CD4-positive, alpha-beta memory T cell (primary cell): ENCODE measurements at regions not wholly inside any gene's neighbourhood (a gene's known extent, or its start where the extent isn't known, plus 50 kb on each side); places are given as distances from the start of the nearest gene placed in this dataset.
"Not testable (repeated sequence)": the region's sequence is repeated elsewhere in the genome, so short reads cannot be mapped to it uniquely, and the experiment has no call there.

Experiments used
- CTCF ChIA-PET: fragments of 350-600 bp; sonication (Branson Sonifier 250); formaldehyde crosslinking; loops from one replicate; lab custom pipeline; 2021; ENCODE audit warnings: inconsistent platforms; ENCODE audit not compliant: partially characterized antibody; lab: Charles Lee
- POLR2A ChIA-PET: fragments of 350-600 bp; sonication (Branson Sonifier 250); formaldehyde crosslinking; loops from one replicate; lab custom pipeline; 2021; ENCODE audit not compliant: partially characterized antibody; lab: Charles Lee
- DNase-seq, 5 donors: peaks; one replicate each; pipeline versions ENCODE4 v3.0.0 to v3.0.0-alpha.2; 2020 to 2022; ENCODE audit warnings: mixed read lengths in 1 of 5
- H3K27ac ChIP-seq: one replicate; pipeline ENCODE4 v1.7.0; 2013; ENCODE audit warnings: low read depth, low read length
- H3K27me3 ChIP-seq: 2 replicates; pipeline ENCODE4 v1.7.0; 2013; ENCODE audit warnings: mild to moderate bottlenecking, low read length, moderate library complexity; ENCODE audit not compliant: insufficient read depth
- H3K36me3 ChIP-seq: 2 replicates; pipeline ENCODE4 v1.7.0; 2013; ENCODE audit warnings: mild to moderate bottlenecking, low read length, moderate library complexity; ENCODE audit not compliant: insufficient read depth
- H3K4me1 ChIP-seq: 2 replicates; pipeline ENCODE4 v1.7.0; 2013; ENCODE audit warnings: mild to moderate bottlenecking, low read length, moderate library complexity; ENCODE audit not compliant: insufficient read depth
- H3K4me3 ChIP-seq, 2 donors: one replicate each; pipeline ENCODE4 v1.7.0; 2013; ENCODE audit warnings: low read length in 2 of 2, mild to moderate bottlenecking in 1 of 2
- H3K9me3 ChIP-seq, 2 donors: one replicate each; pipeline ENCODE4 v1.7.0; 2013; ENCODE audit warnings: low read length in 2 of 2, control low read depth in 1 of 2; ENCODE audit not compliant: control insufficient read depth in 1 of 2
- H3K27ac Mint-ChIP-seq, 7 donors: one replicate each; pipeline ENCODE4 v1.8.0; 2020 to 2021; ENCODE audit warnings: mixed read lengths in 7 of 7, mild to moderate bottlenecking in 6 of 7, inconsistent platforms in 3 of 7, moderate library complexity in 3 of 7
- H3K27me3 Mint-ChIP-seq, 2 donors: one replicate each; pipeline ENCODE4 v1.8.0; 2020 to 2021; ENCODE audit warnings: mixed read lengths in 2 of 2
- H3K36me3 Mint-ChIP-seq, 2 donors: one replicate each; pipeline ENCODE4 v1.8.0; 2020 to 2021; ENCODE audit warnings: mixed read lengths in 2 of 2, inconsistent platforms in 1 of 2, mild to moderate bottlenecking in 1 of 2
- H3K4me1 Mint-ChIP-seq, 4 donors: one replicate each; pipeline ENCODE4 v1.8.0; 2020 to 2021; ENCODE audit warnings: mixed read lengths in 4 of 4, mild to moderate bottlenecking in 1 of 4
- H3K4me3 Mint-ChIP-seq, 8 donors: one replicate each; pipeline ENCODE4 v1.8.0; 2020 to 2021; ENCODE audit warnings: mixed read lengths in 8 of 8, mild to moderate bottlenecking in 7 of 8, moderate library complexity in 6 of 8, inconsistent platforms in 3 of 8
- H3K9me3 Mint-ChIP-seq, 8 donors: one replicate each; pipeline ENCODE4 v1.8.0; 2020 to 2021; ENCODE audit warnings: mixed read lengths in 8 of 8, mild to moderate bottlenecking in 5 of 8, inconsistent platforms in 3 of 8, moderate library complexity in 1 of 8
- intact Hi-C: fragments of 100-400 bp; cut with micrococcal nuclease; formaldehyde crosslinking; loops from one replicate; pipeline ENCODE4 v1.15.1; 2023

DNA sequence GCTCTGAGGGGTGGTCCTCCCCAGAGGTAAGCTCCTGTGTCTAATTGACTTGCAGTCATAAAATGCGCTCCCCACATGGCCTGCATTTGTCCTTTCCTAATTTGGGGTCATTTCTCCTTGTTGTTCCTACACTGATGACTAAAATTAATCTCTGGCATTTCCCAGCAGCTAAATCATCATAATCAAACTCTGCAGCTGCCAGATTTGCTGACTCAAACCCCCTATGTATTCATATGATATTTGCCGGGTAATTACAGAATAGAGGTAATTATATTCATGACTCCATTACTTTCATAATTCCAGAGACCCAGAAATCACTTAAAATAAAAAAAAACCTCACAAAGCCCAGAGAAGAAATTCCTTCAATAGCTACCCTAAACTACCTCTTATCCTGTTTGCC is 331.4 kb upstream of the KLHL29 start:
- no peaks in the 10 kb centered on the region for H3K27me3 ChIP-seq
- Mint-ChIP-seq H3K36me3 (no peaks in the 10 kb centered on the region), H3K9me3 (peaks cover 0 to 6% (median 4%) of the 10 kb centered on the region in 8 donors), H3K4me3 (no peak overlapping the region), H3K27ac (no peak overlapping the region), H3K27me3 (peaks cover 0 to 7% of the 10 kb centered on the region in 2 donors), H3K4me1 (no peaks in the 10 kb centered on the region)
- DNase-seq = no peak
- no peak overlapping the region for H3K27ac ChIP-seq
- POLR2A ChIA-PET = no interaction called here
- H3K36me3 ChIP-seq = no peaks in the 10 kb centered on the region
- H3K9me3 ChIP-seq = no peaks in the 10 kb centered on the region
- intact Hi-C loops = no loop called here
- H3K4me3 ChIP-seq = no peak overlapping the region
- H3K4me1 ChIP-seq = no peaks in the 10 kb centered on the region
- CTCF ChIA-PET = no interaction called here

DNA sequence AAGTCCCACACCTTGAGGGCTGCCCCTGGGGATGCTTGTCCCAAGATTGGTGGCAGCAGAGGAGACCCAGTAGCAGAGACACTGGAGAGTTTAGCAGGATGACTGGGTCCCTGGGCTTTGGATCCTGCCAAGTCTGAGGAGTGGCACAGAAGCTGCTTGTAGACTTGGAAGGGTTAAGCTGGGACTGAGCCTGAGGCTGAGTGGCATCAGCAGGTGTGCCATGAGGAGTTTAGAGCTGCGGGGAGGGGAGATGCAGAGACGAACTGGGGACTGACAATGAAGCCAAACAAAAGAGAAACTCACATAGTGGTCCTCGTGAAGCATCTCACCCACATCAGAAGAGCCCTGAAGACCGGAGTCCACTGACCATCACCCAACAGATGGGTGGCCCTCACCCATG is 329.7 kb upstream of the KLHL29 start:
- no peak for DNase-seq
- ChIA-PET CTCF (no interaction called here), POLR2A (no interaction called here)
- Histone ChIP-seq H3K9me3 (no peaks in the 10 kb centered on the region), H3K4me1 (no peaks in the 10 kb centered on the region), H3K4me3 (no peak overlapping the region), H3K27ac (no peak overlapping the region), H3K27me3 (no peaks in the 10 kb centered on the region), H3K36me3 (no peaks in the 10 kb centered on the region)
- H3K4me1 Mint-ChIP-seq = no peaks in the 10 kb centered on the region
- H3K36me3 Mint-ChIP-seq = no peaks in the 10 kb centered on the region
- peaks cover 0 to 5% of the 10 kb centered on the region in 2 donors for H3K27me3 Mint-ChIP-seq
- H3K4me3 Mint-ChIP-seq = no peak overlapping the region
- H3K27ac Mint-ChIP-seq = no peak overlapping the region
- intact Hi-C loops = no loop called here
- H3K9me3 Mint-ChIP-seq = peaks cover 0 to 6% (median 3%) of the 10 kb centered on the region in 8 donors

DNA sequence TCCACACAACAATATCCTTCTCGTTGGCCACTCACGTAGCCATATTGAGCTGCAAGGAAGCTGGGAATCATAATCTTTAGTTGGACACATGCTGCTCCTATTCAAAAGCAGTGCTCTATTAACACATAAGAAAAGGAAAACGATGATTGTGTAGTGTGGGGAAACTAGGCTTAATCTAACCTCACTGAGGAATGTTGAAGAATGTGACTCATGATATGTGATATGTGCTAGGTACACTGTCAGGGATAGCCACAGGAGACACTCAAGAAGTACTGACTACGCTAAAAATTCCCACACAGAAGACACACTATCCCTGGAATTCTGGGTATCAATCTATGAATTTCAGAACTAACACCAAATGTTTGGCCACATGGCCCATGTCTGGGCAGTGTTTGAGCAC is 328.1 kb upstream of the KLHL29 start:
- H3K27ac ChIP-seq, CTCF ChIA-PET, H3K36me3 Mint-ChIP-seq, DNase-seq, H3K36me3 ChIP-seq, POLR2A ChIA-PET, H3K4me3 ChIP-seq, H3K27ac Mint-ChIP-seq, H3K9me3 Mint-ChIP-seq, intact Hi-C loops, H3K27me3 ChIP-seq, H3K9me3 ChIP-seq, H3K4me1 ChIP-seq, H3K27me3 Mint-ChIP-seq, H3K4me3 Mint-ChIP-seq, H3K4me1 Mint-ChIP-seq: not testable (repeated sequence)

- no peaks in the 10 kb centered on the region for H3K9me3 ChIP-seq
- ChIA-PET CTCF (no interaction called here), POLR2A (no interaction called here)
- H3K27me3 ChIP-seq = no peaks in the 10 kb centered on the region
- H3K4me1 ChIP-seq = no peaks in the 10 kb centered on the region
- DNase-seq = no peak
- H3K4me3 ChIP-seq = no peak overlapping the region
- no peaks in the 10 kb centered on the region for H3K36me3 ChIP-seq
- no peaks in the 10 kb centered on the region for H3K4me1 Mint-ChIP-seq
- peaks cover 0 to 4% of the 10 kb centered on the region in 2 donors for H3K27me3 Mint-ChIP-seq
- no peak overlapping the region for H3K27ac Mint-ChIP-seq
- intact Hi-C loops = no loop called here
- H3K27ac ChIP-seq = no peak overlapping the region
- no peaks in the 10 kb centered on the region for H3K36me3 Mint-ChIP-seq
- peaks cover 0 to 3% (median 0%) of the 10 kb centered on the region in 8 donors for H3K9me3 Mint-ChIP-seq
- no peak overlapping the region for H3K4me3 Mint-ChIP-seq
Observed at GRCh38 chr2:23058435-23058834, 326.5 kb upstream of the KLHL29 start.

GRCh38 chr2:23065210-23065609 is 319.8 kb upstream of the KLHL29 start:
- ChIA-PET POLR2A (no interaction called here), CTCF (no interaction called here)
- Mint-ChIP-seq H3K4me1 (no peaks in the 10 kb centered on the region), H3K27me3 (peaks cover 2% of the 10 kb centered on the region in 2 donors), H3K4me3 (no peak overlapping the region), H3K36me3 (no peaks in the 10 kb centered on the region), H3K9me3 (peaks cover 0 to 5% (median 0%) of the 10 kb centered on the region in 8 donors), H3K27ac (no peak overlapping the region)
- Histone ChIP-seq H3K36me3 (no peaks in the 10 kb centered on the region), H3K27me3 (no peaks in the 10 kb centered on the region), H3K9me3 (no peaks in the 10 kb centered on the region), H3K4me3 (no peak overlapping the region), H3K4me1 (no peaks in the 10 kb centered on the region), H3K27ac (no peak overlapping the region)
- intact Hi-C loops = no loop called here
- DNase-seq = no peak

DNA sequence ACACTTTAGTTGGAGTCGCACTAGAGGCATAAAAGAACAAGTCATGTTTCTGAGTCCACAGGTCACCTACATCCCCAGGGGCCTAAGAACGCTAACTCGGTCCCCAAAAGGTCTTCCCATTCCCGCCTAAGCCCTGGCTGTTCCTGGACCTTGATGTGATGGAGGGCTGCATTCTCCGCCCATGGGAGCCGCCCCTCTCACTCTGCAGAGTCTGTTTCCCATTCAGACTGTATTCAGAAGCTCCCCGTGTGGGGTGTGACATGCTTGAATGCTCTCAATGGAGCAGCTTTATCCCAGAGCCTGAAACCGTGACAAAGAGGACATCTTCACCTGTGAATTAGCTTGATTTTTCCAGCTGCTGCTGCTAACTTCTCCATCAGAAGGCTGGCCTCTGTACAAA is 319.0 kb upstream of the KLHL29 start:
- ChIA-PET POLR2A (no interaction called here), CTCF (no interaction called here)
- Histone ChIP-seq H3K27me3 (no peaks in the 10 kb centered on the region), H3K4me3 (no peak overlapping the region), H3K36me3 (no peaks in the 10 kb centered on the region), H3K4me1 (no peaks in the 10 kb centered on the region), H3K9me3 (no peaks in the 10 kb centered on the region), H3K27ac (no peak overlapping the region)
- no peak overlapping the region for H3K27ac Mint-ChIP-seq
- no peak overlapping the region for H3K4me3 Mint-ChIP-seq
- intact Hi-C loops = no loop called here
- H3K9me3 Mint-ChIP-seq = peaks cover 0 to 5% (median 0%) of the 10 kb centered on the region in 8 donors
- no peaks in the 10 kb centered on the region for H3K4me1 Mint-ChIP-seq
- no peaks in the 10 kb centered on the region for H3K36me3 Mint-ChIP-seq
- peaks cover 2 to 6% of the 10 kb centered on the region in 2 donors for H3K27me3 Mint-ChIP-seq
- no peak for DNase-seq

GRCh38 chr2:23066686-23067085 is 318.3 kb upstream of the KLHL29 start:
- H3K9me3 ChIP-seq = no peaks in the 10 kb centered on the region
- DNase-seq = no peak
- H3K4me1 ChIP-seq = no peaks in the 10 kb centered on the region
- no peak overlapping the region for H3K4me3 ChIP-seq
- no peak overlapping the region for H3K27ac ChIP-seq
- peaks cover 2 to 6% of the 10 kb centered on the region in 2 donors for H3K27me3 Mint-ChIP-seq
- H3K4me1 Mint-ChIP-seq = no peaks in the 10 kb centered on the region
- H3K36me3 ChIP-seq = no peaks in the 10 kb centered on the region
- POLR2A ChIA-PET = no interaction called here
- H3K4me3 Mint-ChIP-seq = no peak overlapping the region
- H3K27me3 ChIP-seq = no peaks in the 10 kb centered on the region
- no peaks in the 10 kb centered on the region for H3K36me3 Mint-ChIP-seq
- H3K27ac Mint-ChIP-seq = no peak overlapping the region
- peaks cover 0 to 5% (median 0%) of the 10 kb centered on the region in 8 donors for H3K9me3 Mint-ChIP-seq
- CTCF ChIA-PET = no interaction called here
- intact Hi-C loops = no loop called here

DNA sequence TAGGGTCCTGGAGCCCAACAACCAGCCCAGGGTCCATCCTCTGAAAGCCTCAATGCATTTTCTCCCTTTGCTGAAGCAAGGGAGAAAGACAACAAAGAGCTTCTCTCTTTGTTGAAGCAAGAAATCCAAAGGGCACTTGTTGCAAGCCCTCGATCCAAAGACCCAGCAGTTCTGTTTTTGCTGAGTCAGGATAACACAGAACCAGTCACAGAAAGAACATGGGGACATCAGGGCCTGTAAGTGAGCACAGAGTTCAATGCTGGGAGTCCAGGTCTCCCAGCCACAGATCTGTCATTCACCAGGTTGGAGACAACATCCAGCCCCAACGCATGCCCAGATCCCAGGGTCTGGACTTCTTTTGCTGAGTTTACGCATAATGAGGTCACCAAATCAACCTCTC is 315.8 kb upstream of the KLHL29 start:
- CTCF ChIA-PET = no interaction called here

More for the DNA sequence above, 315.8 kb upstream of the KLHL29 start:
- intact Hi-C loops = no loop called here
- H3K27ac ChIP-seq = no peak overlapping the region
- peaks cover 2 to 6% of the 10 kb centered on the region in 2 donors for H3K27me3 Mint-ChIP-seq
- peaks cover 0 to 5% (median 0%) of the 10 kb centered on the region in 8 donors for H3K9me3 Mint-ChIP-seq
- H3K9me3 ChIP-seq = no peaks in the 10 kb centered on the region
- no peak overlapping the region for H3K4me3 Mint-ChIP-seq
- H3K4me1 ChIP-seq = no peaks in the 10 kb centered on the region
- H3K36me3 Mint-ChIP-seq = no peaks in the 10 kb centered on the region
- H3K27me3 ChIP-seq = no peaks in the 10 kb centered on the region
- H3K4me3 ChIP-seq = no peak overlapping the region
- POLR2A ChIA-PET = no interaction called here
- no peaks in the 10 kb centered on the region for H3K36me3 ChIP-seq
- no peak for DNase-seq
- H3K27ac Mint-ChIP-seq = no peak overlapping the region
- no peaks in the 10 kb centered on the region for H3K4me1 Mint-ChIP-seq
